Fibroblast of lung (primary cell): ENCODE measurements at regions not wholly inside any gene's neighbourhood (a gene's known extent, or its start where the extent isn't known, plus 50 kb on each side); places are given as distances from the start of the nearest gene placed in this dataset.

Source experiments
- EZH2 ChIP-seq: IDR thresholded peaks from 2 replicates; pipeline ENCODE4 v1.5.1; 2012; ENCODE audit warnings: low read length, control low read depth, mild to moderate bottlenecking; ENCODE audit errors: missing control alignments
- TF ChIP-seq, protein P1 (sequence below), 2 donors: IDR thresholded peaks in 1 of 2; conservative IDR thresholded peaks in 1 of 2; 1 replicate in 1 of 2; 2 replicates in 1 of 2; pipeline ENCODE4 v1.5.1; 2011 to 2012; ENCODE audit warnings: low read length in 2 of 2, control low read depth in 1 of 2, inconsistent platforms in 1 of 2, low read depth in 1 of 2, mild to moderate bottlenecking in 1 of 2

DNA sequence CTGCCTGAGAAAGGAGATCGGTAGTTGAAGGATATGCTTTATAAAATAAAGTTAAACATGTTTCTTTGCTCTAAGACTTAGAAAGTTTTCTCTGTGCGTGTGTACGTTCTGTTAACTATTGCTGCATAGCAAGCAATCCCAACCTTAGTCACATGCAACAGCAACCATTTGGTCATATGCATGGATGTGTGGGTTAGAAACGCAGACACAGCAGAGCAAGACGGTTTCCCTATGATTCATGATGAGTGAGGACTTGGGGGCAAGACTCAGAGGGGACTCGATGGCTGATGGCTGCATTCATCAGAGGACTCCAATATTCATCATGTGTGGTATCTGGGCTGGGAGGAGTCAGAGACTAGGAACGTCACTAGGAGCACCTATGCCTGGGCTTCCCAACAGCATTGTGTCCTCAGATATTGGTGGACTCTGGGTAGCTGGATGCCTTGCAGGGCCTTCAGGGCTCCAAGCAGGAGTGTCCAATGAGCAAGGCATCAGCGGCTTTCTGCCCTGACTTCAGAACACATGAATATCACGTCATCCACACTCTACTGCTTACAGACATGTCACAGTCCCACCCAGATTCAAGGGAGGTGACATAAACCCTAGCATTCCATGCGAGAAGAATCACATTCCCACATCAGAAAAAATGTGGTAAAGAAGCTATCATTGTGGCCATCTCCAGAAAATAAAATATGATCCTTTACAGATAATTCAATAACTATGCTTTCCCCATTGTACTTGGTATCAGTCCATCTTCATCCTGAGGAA is 731.2 kb downstream of the TNS3 start:
- TF ChIP-seq, protein P1, sequence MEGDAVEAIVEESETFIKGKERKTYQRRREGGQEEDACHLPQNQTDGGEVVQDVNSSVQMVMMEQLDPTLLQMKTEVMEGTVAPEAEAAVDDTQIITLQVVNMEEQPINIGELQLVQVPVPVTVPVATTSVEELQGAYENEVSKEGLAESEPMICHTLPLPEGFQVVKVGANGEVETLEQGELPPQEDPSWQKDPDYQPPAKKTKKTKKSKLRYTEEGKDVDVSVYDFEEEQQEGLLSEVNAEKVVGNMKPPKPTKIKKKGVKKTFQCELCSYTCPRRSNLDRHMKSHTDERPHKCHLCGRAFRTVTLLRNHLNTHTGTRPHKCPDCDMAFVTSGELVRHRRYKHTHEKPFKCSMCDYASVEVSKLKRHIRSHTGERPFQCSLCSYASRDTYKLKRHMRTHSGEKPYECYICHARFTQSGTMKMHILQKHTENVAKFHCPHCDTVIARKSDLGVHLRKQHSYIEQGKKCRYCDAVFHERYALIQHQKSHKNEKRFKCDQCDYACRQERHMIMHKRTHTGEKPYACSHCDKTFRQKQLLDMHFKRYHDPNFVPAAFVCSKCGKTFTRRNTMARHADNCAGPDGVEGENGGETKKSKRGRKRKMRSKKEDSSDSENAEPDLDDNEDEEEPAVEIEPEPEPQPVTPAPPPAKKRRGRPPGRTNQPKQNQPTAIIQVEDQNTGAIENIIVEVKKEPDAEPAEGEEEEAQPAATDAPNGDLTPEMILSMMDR (conservative IDR thresholded peaks at IDR 0.05 in 1 of 2, IDR thresholded peaks at IDR 0.05 in 1 of 2; ENCODE audit: low read depth in 1 of 2, low read length in 2 of 2) = no peak
- no peak for TF ChIP-seq EZH2
